Transverse colon (tissue), 4 donors: ENCODE measurements at regions not wholly inside any gene's neighbourhood (a gene's known extent, or its start where the extent isn't known, plus 50 kb on each side); places are given as distances from the start of the nearest gene placed in this dataset.

Experiments used
- DNase-seq: peaks from one replicate; pipeline ENCODE4 v3.0.0-alpha.2; 2019
- H3K27ac ChIP-seq, 4 donors: fragments of 200-600 bp; sonication (generic); 2 replicates each; pipeline ENCODE4 v1.5.1; 2016 to 2018; ENCODE audit warnings: inconsistent platforms in 4 of 4
- H3K27me3 ChIP-seq: fragments of 200-600 bp; sonication (generic); 2 replicates; pipeline ENCODE4 v1.5.1; 2017; ENCODE audit warnings: inconsistent platforms
- H3K36me3 ChIP-seq, 4 donors: fragments of 200-600 bp; sonication (generic); 2 replicates each; pipeline ENCODE4 v1.5.1; 2017 to 2019; ENCODE audit warnings: inconsistent platforms in 4 of 4
- H3K4me1 ChIP-seq, 4 donors: fragments of 200-600 bp; sonication (generic); 2 replicates each; pipeline ENCODE4 v1.5.1; 2017 to 2020; ENCODE audit warnings: inconsistent platforms in 4 of 4
- H3K4me3 ChIP-seq, 4 donors: fragments of 200-600 bp; sonication (generic); 1 replicate in 1 of 4; 2 replicates in 3 of 4; pipeline versions ENCODE4 v1.5.1 to v1.6.1; 2017 to 2019; ENCODE audit warnings: inconsistent platforms in 4 of 4
- H3K9me3 ChIP-seq, 2 donors: fragments of 200-600 bp; sonication (generic); 2 replicates each; pipeline ENCODE4 v1.5.1; 2017 to 2019; ENCODE audit warnings: inconsistent platforms in 2 of 2
- CTCF ChIP-seq, 5 experiments: fragments of 200-600 bp in 3 of 5; fragments of 450-650 bp in 2 of 5; sonication (generic) in 3 of 5; IDR thresholded peaks; 1 replicate in 2 of 5; 2 replicates in 3 of 5; pipeline ENCODE4 v1.5.1; 2016 to 2017; ENCODE audit warnings: antibody characterized with exemption in 5 of 5, inconsistent platforms in 3 of 5, mild to moderate bottlenecking in 2 of 5, moderate library complexity in 1 of 5
- EP300 ChIP-seq: sonication (generic); formaldehyde crosslinking; IDR thresholded peaks from one replicate; pipeline ENCODE4 v1.6.1; 2017; ENCODE audit warnings: antibody characterized with exemption, low read depth
- POLR2A ChIP-seq: fragments of 450-650 bp; IDR thresholded peaks from one replicate; pipeline ENCODE4 v1.6.1; 2016; ENCODE audit warnings: antibody characterized with exemption, mild to moderate bottlenecking, moderate library complexity
- POLR2AphosphoS5 ChIP-seq, 3 donors: sonication (generic); formaldehyde crosslinking; IDR thresholded peaks; one replicate each; pipeline ENCODE4 v1.6.1; 2016; ENCODE audit warnings: antibody characterized with exemption in 3 of 3
- WGBS, 2 donors: methylation state at CpG; one replicate each; pipeline ENCODE4 v1.1.5; 2018; ENCODE audit warnings: low coverage in 1 of 2; 5-methylcytosine and 5-hydroxymethylcytosine counted together
- in situ Hi-C, 4 donors: fragments of 200-750 bp; cut with MboI; loops; one replicate each; pipeline versions ENCODE4 v1.15.0 to v1.15.1; 2017; ENCODE audit warnings: low sequenced_read_pairs in 3 of 4, low pct_ligation_motif_present in 1 of 4, low pct_unique_long_range_greater_than_20kb in 1 of 4
- intact Hi-C: fragments of 100-400 bp; cut with DNase I; formaldehyde crosslinking; loops from one replicate; pipeline ENCODE4 v1.15.1; 2023; ENCODE audit warnings: low total_unique reads

DNA sequence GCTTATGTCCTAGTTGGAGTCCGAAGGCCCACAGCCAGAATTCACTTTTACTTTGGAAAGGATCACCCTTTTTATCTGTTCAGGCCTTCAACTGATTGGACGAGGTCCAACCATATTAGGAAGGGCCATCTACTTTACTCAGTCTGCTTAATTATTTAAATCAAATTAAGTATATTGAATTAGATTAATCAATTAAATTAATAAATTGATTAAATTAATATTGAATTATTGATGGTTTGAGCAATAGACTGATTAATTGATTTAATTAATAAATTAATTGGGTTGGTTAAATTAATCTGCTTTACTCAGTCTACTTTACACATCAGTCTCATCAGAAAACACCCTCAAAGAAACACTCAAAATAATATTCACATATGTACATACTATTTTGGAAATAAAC lies 816.9 kb upstream of the POT1 start:
- intact Hi-C loops = no loop called here
- H3K27ac ChIP-seq = no peak overlapping the region
- TF ChIP-seq POLR2AphosphoS5 (IDR thresholded peaks at IDR 0.05) = no peak
- no peak for TF ChIP-seq POLR2A
- no peak for TF ChIP-seq EP300
- TF ChIP-seq CTCF (IDR thresholded peaks at IDR 0.05) = no peak
- DNase-seq = no peak
- 70 to 80% methylated on average over 2 of the region's 2 CpGs for WGBS, 2 donors
- H3K4me3 ChIP-seq = no peak overlapping the region
- no peaks in the 10 kb centered on the region for H3K36me3 ChIP-seq
- H3K9me3 ChIP-seq = peaks cover 0 to 4% of the 10 kb centered on the region in 2 donors
- no peaks in the 10 kb centered on the region for H3K27me3 ChIP-seq
- in situ Hi-C loops = no loop called here
- no peaks in the 10 kb centered on the region for H3K4me1 ChIP-seq

DNA sequence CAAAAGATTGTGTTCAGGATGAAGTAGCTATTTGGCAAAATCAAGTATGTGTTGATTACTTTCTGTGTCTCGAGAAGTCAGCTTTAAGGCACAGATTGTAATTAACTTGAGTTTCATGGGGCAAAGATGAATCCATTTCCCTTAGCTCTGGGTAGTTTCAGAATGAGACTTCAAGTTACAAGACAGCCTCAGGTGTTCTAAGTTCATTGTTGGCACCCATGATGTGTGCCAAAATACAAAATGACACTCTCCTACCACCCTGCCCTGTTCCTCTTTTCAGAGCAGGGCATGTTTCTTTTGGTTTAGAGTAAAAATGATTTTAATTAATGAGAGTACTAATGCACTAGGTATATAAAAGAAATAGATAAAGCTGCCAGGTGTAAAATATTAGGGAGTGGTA lies 797.6 kb upstream of the POT1 start:
- intact Hi-C loops (no loop called here), in situ Hi-C loops (no loop called here)
- TF ChIP-seq CTCF (IDR thresholded peaks at IDR 0.05) (no peak), POLR2AphosphoS5 (IDR thresholded peaks at IDR 0.05) (no peak), EP300 (no peak), POLR2A (no peak)
- 64 to 70% methylated on average over 1 of the region's 1 CpG for WGBS, 2 donors
- no peaks in the 10 kb centered on the region for H3K27me3 ChIP-seq
- no peaks in the 10 kb centered on the region for H3K36me3 ChIP-seq
- DNase-seq = no peak
- H3K4me1 ChIP-seq = no peaks in the 10 kb centered on the region
- no peak overlapping the region for H3K4me3 ChIP-seq
- H3K27ac ChIP-seq = no peak overlapping the region
- no peaks in the 10 kb centered on the region for H3K9me3 ChIP-seq

- 47 to 64% methylated on average over 1 of the region's 1 CpG for WGBS, 2 donors
- in situ Hi-C loops = no loop called here
- Histone ChIP-seq H3K36me3 (no peaks in the 10 kb centered on the region), H3K27me3 (no peaks in the 10 kb centered on the region), H3K9me3 (peaks cover 0 to 6% of the 10 kb centered on the region in 2 donors), H3K27ac (no peak overlapping the region), H3K4me1 (no peaks in the 10 kb centered on the region), H3K4me3 (no peak overlapping the region)
- no peak for DNase-seq
- intact Hi-C loops = no loop called here
- TF ChIP-seq POLR2AphosphoS5 (IDR thresholded peaks at IDR 0.05) (no peak), POLR2A (no peak), EP300 (no peak), CTCF (IDR thresholded peaks at IDR 0.05) (no peak)
Measured at GRCh38 chr7:125695626-125696025, 766.0 kb upstream of the POT1 start.

- intact Hi-C loops = no loop called here
- Histone ChIP-seq H3K27me3 (no peaks in the 10 kb centered on the region), H3K4me3 (no peak overlapping the region), H3K27ac (no peak overlapping the region), H3K36me3 (no peaks in the 10 kb centered on the region), H3K9me3 (no peaks in the 10 kb centered on the region), H3K4me1 (no peaks in the 10 kb centered on the region)
- in situ Hi-C loops = no loop called here
- no peak for DNase-seq
- TF ChIP-seq EP300 (no peak), POLR2AphosphoS5 (IDR thresholded peaks at IDR 0.05) (no peak), CTCF (IDR thresholded peaks at IDR 0.05) (no peak), POLR2A (no peak)
Measured at GRCh38 chr7:125683156-125683555, 753.5 kb upstream of the POT1 start.
